PC-3 (cell line): ENCODE measurements at regions not wholly inside any gene's neighbourhood (a gene's known extent, or its start where the extent isn't known, plus 50 kb on each side); places are given as distances from the start of the nearest gene placed in this dataset.

Experiments used
- EZH2phosphoT487 ChIP-seq: fragments of 300-600 bp; sonication (generic); IDR thresholded peaks from 2 replicates; pipeline ENCODE4 v1.6.1; 2018; ENCODE audit warnings: mild to moderate bottlenecking, antibody characterized with exemption, low read length, borderline replicate concordance
- TF ChIP-seq, protein P1 (sequence below): fragments of 300-600 bp; sonication (generic); conservative IDR thresholded peaks from 2 replicates; pipeline ENCODE4 v1.5.1; 2017; ENCODE audit warnings: antibody characterized with exemption, low read depth, mild to moderate bottlenecking, low read length

DNA sequence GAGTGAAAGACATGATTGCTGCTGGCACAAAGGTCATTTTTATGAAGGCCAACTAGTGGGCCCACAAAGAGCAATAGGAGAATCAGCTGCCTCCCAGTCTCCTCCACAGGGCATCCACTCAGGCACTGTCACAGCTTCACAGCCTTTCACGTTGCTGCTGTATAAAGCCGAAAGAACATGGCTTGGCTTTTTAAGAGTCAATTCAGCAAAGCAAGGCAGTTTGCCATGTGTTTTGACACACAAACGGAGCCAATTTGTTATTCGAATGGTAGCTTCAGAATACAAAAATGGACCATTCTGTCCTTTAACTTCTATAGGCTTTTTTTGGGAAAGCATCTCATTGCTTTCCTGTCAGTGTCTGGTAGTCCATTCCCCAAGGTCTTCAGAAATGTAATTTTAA, 283.4 kb upstream of the PARD3B start:
- TF ChIP-seq, protein P1, sequence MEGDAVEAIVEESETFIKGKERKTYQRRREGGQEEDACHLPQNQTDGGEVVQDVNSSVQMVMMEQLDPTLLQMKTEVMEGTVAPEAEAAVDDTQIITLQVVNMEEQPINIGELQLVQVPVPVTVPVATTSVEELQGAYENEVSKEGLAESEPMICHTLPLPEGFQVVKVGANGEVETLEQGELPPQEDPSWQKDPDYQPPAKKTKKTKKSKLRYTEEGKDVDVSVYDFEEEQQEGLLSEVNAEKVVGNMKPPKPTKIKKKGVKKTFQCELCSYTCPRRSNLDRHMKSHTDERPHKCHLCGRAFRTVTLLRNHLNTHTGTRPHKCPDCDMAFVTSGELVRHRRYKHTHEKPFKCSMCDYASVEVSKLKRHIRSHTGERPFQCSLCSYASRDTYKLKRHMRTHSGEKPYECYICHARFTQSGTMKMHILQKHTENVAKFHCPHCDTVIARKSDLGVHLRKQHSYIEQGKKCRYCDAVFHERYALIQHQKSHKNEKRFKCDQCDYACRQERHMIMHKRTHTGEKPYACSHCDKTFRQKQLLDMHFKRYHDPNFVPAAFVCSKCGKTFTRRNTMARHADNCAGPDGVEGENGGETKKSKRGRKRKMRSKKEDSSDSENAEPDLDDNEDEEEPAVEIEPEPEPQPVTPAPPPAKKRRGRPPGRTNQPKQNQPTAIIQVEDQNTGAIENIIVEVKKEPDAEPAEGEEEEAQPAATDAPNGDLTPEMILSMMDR, result no peak
- no peak for TF ChIP-seq EZH2phosphoT487
